ENCODE measurements at regions not wholly inside any gene's neighbourhood (a gene's known extent, or its start where the extent isn't known, plus 50 kb on each side); places are given as distances from the start of the nearest gene placed in this dataset.

DNA sequence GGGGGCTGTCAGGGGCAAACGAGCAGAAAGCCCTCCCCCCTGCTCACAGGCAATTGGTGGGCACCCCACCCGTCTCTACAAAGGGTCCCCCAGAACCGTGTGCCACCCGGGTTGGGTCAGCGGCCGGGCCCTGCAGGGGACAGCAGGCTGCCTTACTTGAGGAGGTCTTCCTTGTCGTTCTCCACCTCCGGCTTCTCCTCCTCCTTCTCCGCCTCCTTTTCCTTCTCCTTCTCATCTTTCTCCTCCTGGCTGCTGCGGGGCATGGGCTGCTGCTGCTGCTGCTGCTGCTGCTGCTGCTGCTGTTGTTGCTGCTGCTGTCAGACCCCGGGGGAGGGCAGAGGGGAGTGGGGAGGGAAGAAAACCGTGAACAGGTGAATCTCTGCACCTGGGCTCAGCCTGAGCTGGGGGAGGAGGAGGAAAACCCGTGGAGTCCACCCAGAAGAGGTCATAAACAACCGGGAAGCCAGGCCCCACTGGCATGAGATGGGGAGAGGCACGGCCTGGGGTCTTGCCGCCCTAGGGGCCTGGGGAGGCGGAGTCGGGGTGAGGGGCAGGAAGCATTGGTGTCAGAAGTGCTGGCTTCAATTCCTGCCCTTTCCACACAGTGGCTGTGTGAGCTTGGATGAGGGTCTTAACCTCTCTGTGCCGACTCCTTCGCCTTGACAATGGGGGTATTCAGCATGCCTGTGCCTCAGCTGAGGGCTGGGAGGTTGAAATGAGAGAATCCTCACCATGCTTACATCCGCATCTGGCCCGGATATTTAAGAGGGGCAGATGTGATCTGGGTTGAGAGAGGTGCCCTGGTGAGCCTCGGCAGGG is 107.6 kb downstream of the RFLNA start:
- CTCF ChIA-PET = no interaction called here
- peaks cover 5% of the 10 kb centered on the region for H3K4me1 Mint-ChIP-seq (ENCODE audit: low read depth, unreplicated experiment)
- BruUV-seq (replicated peaks) = no TSS peak
- H3K4me3 Mint-ChIP-seq (ENCODE audit: low read depth, unreplicated experiment) = no peak overlapping the region
- H3K36me3 Mint-ChIP-seq (ENCODE audit: insufficient read depth, unreplicated experiment) = peaks cover 88% of the 10 kb centered on the region
- intact Hi-C loops (cut with micrococcal nuclease; ENCODE audit: unreplicated experiment) = no loop called here
- no peaks in the 10 kb centered on the region for H3K27me3 Mint-ChIP-seq (ENCODE audit: unreplicated experiment)
- no peak for DNase-seq
- no peak for TF ChIP-seq CTCF (IDR thresholded peaks at IDR 0.05; ENCODE audit: unreplicated experiment)
- no peaks in the 10 kb centered on the region for H3K9me3 Mint-ChIP-seq (ENCODE audit: low read depth, unreplicated experiment)
- H3K27ac Mint-ChIP-seq (ENCODE audit: unreplicated experiment) = no peak overlapping the region

- BruUV-seq (replicated peaks) = no TSS peak
- H3K4me1 Mint-ChIP-seq (ENCODE audit: low read depth, unreplicated experiment) = peaks cover 12% of the 10 kb centered on the region
These were observed 106.9 kb downstream of the RFLNA start for GRCh38 chr12:124401704-124402221.

DNA sequence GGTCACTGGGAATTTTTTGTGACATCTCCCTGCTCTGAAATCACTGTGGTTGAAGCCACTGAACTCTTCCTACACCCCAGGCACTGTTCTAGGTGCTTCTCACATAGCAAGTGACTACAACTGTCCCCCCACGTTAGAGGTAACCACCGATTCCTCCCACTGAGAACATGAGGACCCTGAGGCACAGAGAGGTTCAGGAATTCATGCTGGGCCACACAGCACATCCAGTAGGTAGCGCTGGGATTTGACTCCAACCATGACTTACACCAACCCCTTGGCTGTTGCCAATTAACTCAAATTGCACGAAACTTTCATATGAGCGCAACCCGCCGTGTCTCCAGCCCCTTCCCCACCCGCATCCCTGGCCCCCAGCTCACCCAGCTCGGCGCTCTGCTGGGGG is 105.2 kb downstream of the RFLNA start:
- CTCF ChIA-PET = interaction anchor here (1.0 kb wide), 1 partner anchor 53 kb away, joined by 4 read pairs; no protein-coding TSS in a partner anchor
- no peak for TF ChIP-seq CTCF (IDR thresholded peaks at IDR 0.05; ENCODE audit: unreplicated experiment)
- intact Hi-C loops (cut with micrococcal nuclease; ENCODE audit: unreplicated experiment) = no loop called here
- DNase-seq = no peak
- no peak overlapping the region for H3K27ac Mint-ChIP-seq (ENCODE audit: unreplicated experiment)
- no peaks in the 10 kb centered on the region for H3K27me3 Mint-ChIP-seq (ENCODE audit: unreplicated experiment)
- H3K4me3 Mint-ChIP-seq (ENCODE audit: low read depth, unreplicated experiment) = no peak overlapping the region
- H3K36me3 Mint-ChIP-seq (ENCODE audit: insufficient read depth, unreplicated experiment) = peaks cover 95% of the 10 kb centered on the region
- H3K4me1 Mint-ChIP-seq (ENCODE audit: low read depth, unreplicated experiment) = peaks cover 13% of the 10 kb centered on the region
- no peaks in the 10 kb centered on the region for H3K9me3 Mint-ChIP-seq (ENCODE audit: low read depth, unreplicated experiment)
- no TSS peak for BruUV-seq (replicated peaks)

More at GRCh38 chr12:124401704-124402221, 106.9 kb downstream of the RFLNA start:
- no peak for DNase-seq
- CTCF ChIA-PET = interaction anchor here (0.7 kb wide), 1 partner anchor 374 kb away, joined by 6 read pairs; no protein-coding TSS in a partner anchor
- Mint-ChIP-seq H3K9me3 (ENCODE audit: low read depth, unreplicated experiment) (no peaks in the 10 kb centered on the region), H3K27ac (ENCODE audit: unreplicated experiment) (no peak overlapping the region), H3K4me3 (ENCODE audit: low read depth, unreplicated experiment) (no peak overlapping the region), H3K36me3 (ENCODE audit: insufficient read depth, unreplicated experiment) (peaks cover 88% of the 10 kb centered on the region), H3K27me3 (ENCODE audit: unreplicated experiment) (no peaks in the 10 kb centered on the region)
- intact Hi-C loops (cut with micrococcal nuclease; ENCODE audit: unreplicated experiment) = no loop called here
- TF ChIP-seq CTCF (IDR thresholded peaks at IDR 0.05; ENCODE audit: unreplicated experiment) = no peak

- no peaks in the 10 kb centered on the region for H3K9me3 Mint-ChIP-seq (ENCODE audit: low read depth, unreplicated experiment)
- peaks cover 98% of the 10 kb centered on the region for H3K36me3 Mint-ChIP-seq (ENCODE audit: insufficient read depth, unreplicated experiment)
- CTCF ChIA-PET = interaction anchor here (1.0 kb wide), 1 partner anchor 54 kb away, joined by 4 read pairs; no protein-coding TSS in a partner anchor
- H3K4me3 Mint-ChIP-seq (ENCODE audit: low read depth, unreplicated experiment) = no peak overlapping the region
- peak; percentile 71 for TF ChIP-seq CTCF (IDR thresholded peaks at IDR 0.05; ENCODE audit: unreplicated experiment)
- DNase-seq = peak; percentile 44
- H3K27ac Mint-ChIP-seq (ENCODE audit: unreplicated experiment) = no peak overlapping the region
- peaks cover 15% of the 10 kb centered on the region for H3K4me1 Mint-ChIP-seq (ENCODE audit: low read depth, unreplicated experiment)
- BruUV-seq (replicated peaks) = no TSS peak
- intact Hi-C loops (cut with micrococcal nuclease; ENCODE audit: unreplicated experiment) = loop anchor here (10.0 kb wide), 1 partner anchor 365 kb away; no protein-coding TSS in a partner anchor
- H3K27me3 Mint-ChIP-seq (ENCODE audit: unreplicated experiment) = no peaks in the 10 kb centered on the region
These were observed 104.7 kb downstream of the RFLNA start for GRCh38 chr12:124399622-124400021.
